IMR-90 (cell line): ENCODE measurements at regions not wholly inside any gene's neighbourhood (a gene's known extent, or its start where the extent isn't known, plus 50 kb on each side); places are given as distances from the start of the nearest gene placed in this dataset.

Experiments used
- ATAC-seq: fragments of 200-7000 bp; cut with Tn5 transposase; 2 replicates; pipeline ENCODE4 v1.9.1; 2020; ENCODE audit warnings: low read depth, mild to moderate bottlenecking, moderate library complexity
- BruUV-seq: library from RNA; stranded (reverse); fragments of 400-500 nt; replicated peaks from 2 replicates; lab custom pipeline; 2021; lab: Mats Ljungman, UMichigan
- CTCF ChIA-PET: fragments of 300-600 bp; formaldehyde crosslinking; extraction: SDS; loops from one replicate; lab custom pipeline; 2021; ENCODE audit warnings: antibody characterized with exemption; lab: Yijun Ruan, JAX
- POLR2A ChIA-PET: fragments of 300-600 bp; sonication (Branson Sonifier 250); formaldehyde crosslinking; loops from one replicate; lab custom pipeline; 2022; ENCODE audit warnings: antibody characterized with exemption; ENCODE audit not compliant: unreplicated experiment; lab: Charles Lee
- DNase-seq: peaks from one replicate; pipeline ENCODE4 v3.0.0; 2013
- H2AFZ ChIP-seq: replicated peaks from 2 replicates; pipeline ENCODE3; 2013; ENCODE audit warnings: low read length, mild to moderate bottlenecking; ENCODE audit not compliant: poor library complexity
- H2AK5ac ChIP-seq: 2 replicates; pipeline ENCODE4 v1.6.1; 2013; ENCODE audit warnings: low read depth, low read length, inconsistent platforms
- H2AK9ac ChIP-seq: replicated peaks from 2 replicates; pipeline ENCODE3; 2013; ENCODE audit warnings: mild to moderate bottlenecking, low read depth, low read length, moderate library complexity; ENCODE audit not compliant: poor library complexity
- H2BK120ac ChIP-seq: 2 replicates; pipeline ENCODE4 v1.6.1; 2013; ENCODE audit warnings: low read depth, low read length, inconsistent platforms
- H2BK15ac ChIP-seq: 3 replicates; pipeline ENCODE4 v1.6.1; 2013; ENCODE audit warnings: low read depth, low read length, inconsistent platforms
- H2BK20ac ChIP-seq: 2 replicates; pipeline ENCODE4 v1.6.1; 2013; ENCODE audit warnings: low read depth, mild to moderate bottlenecking, inconsistent platforms, low read length, moderate library complexity
- H2BK5ac ChIP-seq: 2 replicates; pipeline ENCODE4 v1.6.1; 2013; ENCODE audit warnings: mild to moderate bottlenecking, low read depth, low read length, inconsistent platforms; ENCODE audit not compliant: poor library complexity, severe bottlenecking
- H3K14ac ChIP-seq: replicated peaks from 2 replicates; pipeline ENCODE4 v1.6.1; 2013; ENCODE audit warnings: low read depth, low read length, inconsistent platforms
- H3K18ac ChIP-seq: 2 replicates; pipeline ENCODE4 v1.6.1; 2013; ENCODE audit warnings: low read depth, low read length, control low read depth
- H3K23ac ChIP-seq: 2 replicates; pipeline ENCODE4 v1.6.1; 2013; ENCODE audit warnings: low read depth, low read length, inconsistent platforms
- H3K27ac ChIP-seq: 2 replicates; pipeline ENCODE4 v1.5.1; 2013; ENCODE audit warnings: mild to moderate bottlenecking, control low read depth, low read length; ENCODE audit not compliant: insufficient read depth
- H3K27me3 ChIP-seq: 2 replicates; pipeline ENCODE4 v1.6.1; 2013; ENCODE audit warnings: low read length; ENCODE audit not compliant: control insufficient read depth, insufficient read depth
- H3K36me3 ChIP-seq: 2 replicates; pipeline ENCODE4 v1.6.1; 2013; ENCODE audit warnings: low read length, mixed read lengths; ENCODE audit not compliant: control insufficient read depth, insufficient read depth
- H3K4ac ChIP-seq: 2 replicates; pipeline ENCODE4 v1.6.1; 2013; ENCODE audit warnings: low read depth, low read length, inconsistent platforms
- H3K4me1 ChIP-seq: 2 replicates; pipeline ENCODE4 v1.6.1; 2013; ENCODE audit warnings: low read length, mixed read lengths; ENCODE audit not compliant: control insufficient read depth, insufficient read depth
- H3K4me2 ChIP-seq: 2 replicates; pipeline ENCODE4 v1.6.1; 2013; ENCODE audit warnings: low read depth, mild to moderate bottlenecking, control low read depth, low read length, moderate library complexity
- H3K4me3 ChIP-seq: 2 replicates; pipeline ENCODE4 v1.5.1; 2013; ENCODE audit warnings: low read depth, mild to moderate bottlenecking, control low read depth, low read length, moderate library complexity; ENCODE audit not compliant: insufficient read depth
- H3K56ac ChIP-seq: 2 replicates; pipeline ENCODE4 v1.6.1; 2013; ENCODE audit warnings: low read length, inconsistent platforms; ENCODE audit not compliant: insufficient read depth; ENCODE audit errors: extremely low read depth
- H3K79me1 ChIP-seq, 2 experiments: 2 replicates each; pipeline ENCODE4 v1.6.1; 2013; ENCODE audit warnings: low read length in 2 of 2, inconsistent platforms in 1 of 2, low read depth in 1 of 2
- H3K9ac ChIP-seq: 2 replicates; pipeline ENCODE4 v1.6.1; 2013; ENCODE audit warnings: low read depth, low read length, control low read depth
- H3K9me1 ChIP-seq: 2 replicates; pipeline ENCODE4 v1.6.1; 2013; ENCODE audit warnings: low read length, inconsistent platforms; ENCODE audit not compliant: insufficient read depth
- H3K9me3 ChIP-seq: 2 replicates; pipeline ENCODE4 v1.6.1; 2013; ENCODE audit warnings: low read length; ENCODE audit not compliant: control insufficient read depth, insufficient read depth
- H4K20me1 ChIP-seq: 2 replicates; pipeline ENCODE4 v1.6.1; 2013; ENCODE audit warnings: low read length, inconsistent platforms; ENCODE audit not compliant: insufficient read depth
- H4K5ac ChIP-seq: 2 replicates; pipeline ENCODE4 v1.6.1; 2013; ENCODE audit warnings: mild to moderate bottlenecking, low read depth, low read length, control low read depth
- H4K8ac ChIP-seq, 2 experiments: 2 replicates each; pipeline ENCODE4 v1.6.1; 2013; ENCODE audit warnings: low read depth in 2 of 2, low read length in 2 of 2, control low read depth in 1 of 2, inconsistent platforms in 1 of 2
- H4K91ac ChIP-seq: 2 replicates; pipeline ENCODE4 v1.6.1; 2013; ENCODE audit warnings: low read depth, low read length, inconsistent platforms; ENCODE audit not compliant: insufficient read depth
- BHLHE40 ChIP-seq: fragments of 150-350 bp; IDR thresholded peaks from 2 replicates; pipeline ENCODE4 v1.6.1; 2016; ENCODE audit warnings: mild to moderate bottlenecking, low read depth, low read length
- CEBPB ChIP-seq: IDR thresholded peaks from 2 replicates; pipeline ENCODE4 v1.6.1; 2012; ENCODE audit warnings: low read depth, low read length, improper control_type of control experiment
- CHD1 ChIP-seq: IDR thresholded peaks from 2 replicates; pipeline ENCODE4 v1.6.1; 2012; ENCODE audit warnings: low read depth, low read length, improper control_type of control experiment
- CTCF ChIP-seq: conservative IDR thresholded peaks from 2 replicates; pipeline ENCODE4 v1.5.1; 2012; ENCODE audit warnings: mild to moderate bottlenecking, low read depth, low read length, improper control_type of control experiment
- ELK1 ChIP-seq: fragments of 150-350 bp; IDR thresholded peaks from 2 replicates; pipeline ENCODE4 v1.6.1; 2016; ENCODE audit warnings: low read depth, mild to moderate bottlenecking, low read length, moderate library complexity, borderline replicate concordance
- FOS ChIP-seq: fragments of 150-350 bp; IDR thresholded peaks from 2 replicates; pipeline ENCODE4 v1.6.1; 2016; ENCODE audit warnings: low read depth, low read length
- MAFK ChIP-seq: IDR thresholded peaks from 2 replicates; pipeline ENCODE4 v1.6.1; 2012; ENCODE audit warnings: low read depth, low read length, improper control_type of control experiment
- MAZ ChIP-seq: IDR thresholded peaks from 2 replicates; pipeline ENCODE4 v1.6.1; 2012; ENCODE audit warnings: low read depth, mild to moderate bottlenecking, low read length, improper control_type of control experiment, moderate library complexity, borderline replicate concordance
- MXI1 ChIP-seq: IDR thresholded peaks from 2 replicates; pipeline ENCODE4 v1.6.1; 2012; ENCODE audit warnings: low read depth, mild to moderate bottlenecking, low read length, moderate library complexity, borderline replicate concordance
- NFE2L2 ChIP-seq: fragments of 150-350 bp; IDR thresholded peaks from 2 replicates; pipeline ENCODE4 v1.6.1; 2016; ENCODE audit warnings: low read depth, mild to moderate bottlenecking, low read length
- POLR2A ChIP-seq: IDR thresholded peaks from 2 replicates; pipeline ENCODE4 v1.6.1; 2012; ENCODE audit warnings: mild to moderate bottlenecking, low read depth, low read length
- RAD21 ChIP-seq: IDR thresholded peaks from 2 replicates; pipeline ENCODE4 v1.6.1; 2012; ENCODE audit warnings: low read length, improper control_type of control experiment
- RCOR1 ChIP-seq: IDR thresholded peaks from 2 replicates; pipeline ENCODE4 v1.6.1; 2012; ENCODE audit warnings: mild to moderate bottlenecking, low read length, improper control_type of control experiment; ENCODE audit not compliant: insufficient replicate concordance
- RFX5 ChIP-seq: IDR thresholded peaks from 2 replicates; pipeline ENCODE4 v1.8.0; 2012; ENCODE audit warnings: low read depth, mild to moderate bottlenecking, low read length, moderate library complexity
- SMC3 ChIP-seq: fragments of 150-350 bp; IDR thresholded peaks from 2 replicates; pipeline ENCODE4 v1.6.1; 2016; ENCODE audit warnings: low read depth, mild to moderate bottlenecking, antibody characterized with exemption, low read length, moderate library complexity
- USF2 ChIP-seq: fragments of 150-350 bp; IDR thresholded peaks from 2 replicates; pipeline ENCODE4 v1.6.1; 2017; ENCODE audit warnings: mild to moderate bottlenecking, antibody characterized with exemption, low read length, low read depth
- WGBS, 2 experiments: methylation state at CpG; one replicate each; pipeline versions ENCODE4 v1.1.5 to v1.1.7; 2013; ENCODE audit warnings: missing lambda C conversion rate in 2 of 2; ENCODE audit not compliant: insufficient read length in 1 of 2; ENCODE audit errors: extremely low coverage in 2 of 2; 5-methylcytosine and 5-hydroxymethylcytosine counted together
- dilution Hi-C: fragments of 300-500 bp; cut with HindIII; formaldehyde crosslinking; loops from one replicate; pipeline ENCODE4 v1.14.3; 2018; ENCODE audit warnings: low sequenced_read_pairs; ENCODE audit not compliant: unreplicated experiment
- in situ Hi-C: fragments of 300-500 bp; cut with MboI; formaldehyde crosslinking; loops from 3 replicates; pipeline ENCODE4 v1.14.3; 2019; ENCODE audit warnings: low sequenced_read_pairs, inconsistent platforms, mixed read lengths
- intact Hi-C: fragments of 100-400 bp; cut with micrococcal nuclease; formaldehyde crosslinking; loops from 2 replicates; pipeline ENCODE4 v1.10.0; 2022

- BruUV-seq: no TSS peak
- CTCF ChIA-PET: no interaction called here
- no peak overlapping the region for H3K4me2 ChIP-seq
- no peak overlapping the region for H3K4ac ChIP-seq
- H2AK9ac ChIP-seq: no peak overlapping the region
- no peak overlapping the region for H3K27ac ChIP-seq
- no peak overlapping the region for H2BK5ac ChIP-seq
- no peak overlapping the region for H4K8ac ChIP-seq
- H3K4me1 ChIP-seq: no peaks in the 10 kb centered on the region
- no peaks in the 10 kb centered on the region for H4K20me1 ChIP-seq
- no peak overlapping the region for H2BK120ac ChIP-seq
- WGBS, 2 experiments: no CpG with 5 or more reads among the region's 4 CpGs
- H3K9me3 ChIP-seq: peaks cover 5% of the 10 kb centered on the region; the same call in 1 of the 2 replicates
- no peak overlapping the region for H2AK5ac ChIP-seq
- H3K36me3 ChIP-seq: no peaks in the 10 kb centered on the region
- no peak overlapping the region for H3K18ac ChIP-seq
- no peak overlapping the region for H2BK15ac ChIP-seq
- H3K79me1 ChIP-seq: no peaks in the 10 kb centered on the region
- H4K5ac ChIP-seq: no peak overlapping the region
- dilution Hi-C loops (no loop called here), in situ Hi-C loops (loop anchor here (10.0 to 25.0 kb wide), 2 partner anchors 511 to 893 kb away; a partner anchor contains a TSS), intact Hi-C loops (no loop called here)
- H3K14ac ChIP-seq: no peak overlapping the region
- no peak overlapping the region for H3K9ac ChIP-seq
- no peak for DNase-seq
- H4K91ac ChIP-seq: no peak overlapping the region
- no peak overlapping the region for H2AFZ ChIP-seq
- H3K27me3 ChIP-seq: no peaks in the 10 kb centered on the region
- no peak overlapping the region for H2BK20ac ChIP-seq
- H3K9me1 ChIP-seq: no peaks in the 10 kb centered on the region
- H3K56ac ChIP-seq: no peak overlapping the region
- POLR2A ChIA-PET: no interaction called here
- no peak for TF ChIP-seq POLR2A
- TF ChIP-seq MAFK: no peak
- no peak for TF ChIP-seq FOS
- no peak for TF ChIP-seq RCOR1
- TF ChIP-seq BHLHE40: no peak
- no peak for TF ChIP-seq RFX5
- TF ChIP-seq CEBPB: no peak
- no peak for TF ChIP-seq ELK1
- TF ChIP-seq MAZ: no peak
- TF ChIP-seq CHD1: no peak
- no peak for TF ChIP-seq RAD21
- no peak for TF ChIP-seq CTCF
- no peak for TF ChIP-seq SMC3
- TF ChIP-seq MXI1: no peak
- no peak for TF ChIP-seq NFE2L2
- TF ChIP-seq USF2: no peak
- H3K23ac ChIP-seq: no peak overlapping the region
- H3K4me3 ChIP-seq: no peak overlapping the region
- ATAC-seq: no peak
Observed at GRCh38 chr10:123555616-123556015, 110.5 kb upstream of the GPR26 start.
